Heart right ventricle (tissue), 16 donors: ENCODE measurements at regions not wholly inside any gene's neighbourhood (a gene's known extent, or its start where the extent isn't known, plus 50 kb on each side); places are given as distances from the start of the nearest gene placed in this dataset.

ENCODE experiments used
- ATAC-seq, 8 donors: fragments of 200-7000 bp; cut with Tn5 transposase; one replicate each; pipeline ENCODE4 v1.9.1; 2020; ENCODE audit warnings: mild to moderate bottlenecking in 8 of 8, moderate library complexity in 8 of 8, moderate number of reproducible peaks in 1 of 8
- DNase-seq, 2 donors: peaks; one replicate each; pipeline ENCODE4 v3.0.0-alpha.2; 2020
- H3K27ac ChIP-seq, 10 donors: fragments of 200-600 bp; sonication (generic) in 2 of 10; one replicate each; pipeline versions ENCODE4 v1.5.0 to v1.8.0; 2020 to 2022; ENCODE audit warnings: mild to moderate bottlenecking in 3 of 10
- H3K27me3 ChIP-seq, 7 donors: fragments of 200-600 bp; one replicate each; pipeline ENCODE4 v1.8.0; 2021 to 2022; ENCODE audit warnings: mild to moderate bottlenecking in 2 of 7
- H3K36me3 ChIP-seq, 9 donors: fragments of 200-600 bp; sonication (generic) in 1 of 9; one replicate each; pipeline versions ENCODE4 v1.5.0 to v1.8.0; 2020 to 2022; ENCODE audit warnings: mild to moderate bottlenecking in 2 of 9
- H3K4me1 ChIP-seq, 9 donors: fragments of 200-600 bp; sonication (generic) in 1 of 9; one replicate each; pipeline versions ENCODE4 v1.5.0 to v1.8.0; 2020 to 2022; ENCODE audit warnings: mild to moderate bottlenecking in 4 of 9
- H3K4me3 ChIP-seq, 10 donors: fragments of 200-600 bp; sonication (generic) in 2 of 10; one replicate each; pipeline versions ENCODE4 v1.5.0 to v1.8.0; 2020 to 2022; ENCODE audit warnings: mild to moderate bottlenecking in 7 of 10, moderate library complexity in 2 of 10
- H3K9me3 ChIP-seq, 11 donors: fragments of 200-600 bp in 10 of 11; sonication (generic) in 2 of 11; one replicate each; pipeline versions ENCODE4 v1.5.0 to v1.8.0; 2013 to 2022; ENCODE audit warnings: mild to moderate bottlenecking in 2 of 11, control low read depth in 1 of 11, moderate library complexity in 1 of 11
- CTCF ChIP-seq, 9 donors: fragments of 200-600 bp; sonication (generic) in 2 of 9; IDR thresholded peaks; one replicate each; pipeline versions ENCODE4 v1.5.0 to v1.8.0; 2021 to 2022; ENCODE audit warnings: antibody characterized with exemption in 9 of 9, mild to moderate bottlenecking in 5 of 9, moderate library complexity in 1 of 9
- WGBS, 2 donors: extraction: QIAGEN DNeasy Blood & Tissue Kit; methylation state at CpG; one replicate each; pipeline ENCODE4 v1.1.7; 2013; ENCODE audit warnings: inconsistent platforms in 1 of 2; 5-methylcytosine and 5-hydroxymethylcytosine counted together
- intact Hi-C, 10 donors: fragments of 100-400 bp; cut with DNase I; formaldehyde crosslinking; loops; one replicate each; pipeline versions ENCODE4 v1.11.1 to v1.14.2; 2022
- donor health status: Arrhythmogenic right ventricular cardiomyopathy.
- donor health status: ischemic (EF 13 %, LVEDD 7.1; RV severe dilation, severe dysfunction).
- donor health status: healthy with polysubstance abuse.
- donor health status: DM: no; HTN: yes; CAD: no.
- donor health status: DM: no; HTN: no; CAD: no.
- donor health status: ischemic (EF 25% LVEDD 6.9; RV normal size, moderate dysfunction).
- donor health status: ischemic (EF 25% LVEDD 5.7; RV mildly dilated, moderate dysfunction).
- donor health status: healthy.
- donor health status: DM: yes; HTN: yes; CAD: no.
- donor health status: Ischemic cardiomyopathy.
- donor health status: ischemic (EF 35%, LVEDD 5.7; RV mildly dilated, moderate dysfunction).
- donor health status: nonischemic (EF 11% LVEDD 7.7; RV severe dilation, severe dysfunction).
- donor health status: DM: yes; HTN: yes; CAD: no.
- donor health status: PGD.
- donor health status: ischemic (EF 29% LVEDD 5.4; RV normal size, mild dysfunction).
- donor health status: nonischemic (EF 23%, LVEDD 6.1; RV moderate dilation, normal function).

- H3K27ac ChIP-seq = no peak overlapping the region
- H3K36me3 ChIP-seq = no peaks in the 10 kb centered on the region
- H3K4me1 ChIP-seq = peaks cover 0 to 5% (median 0%) of the 10 kb centered on the region in 9 donors
- H3K27me3 ChIP-seq = no peaks in the 10 kb centered on the region
- no peak for TF ChIP-seq CTCF (IDR thresholded peaks at IDR 0.05)
- ATAC-seq (no peak), DNase-seq (no peak)
- intact Hi-C loops = no loop called here
- 93 to 94% methylated on average over 6 of the region's 6 CpGs for WGBS, 2 donors
- H3K4me3 ChIP-seq = no peak overlapping the region
- H3K9me3 ChIP-seq = peaks cover 0 to 8% (median 0%) of the 10 kb centered on the region in 11 donors
Observed at GRCh38 chr6:170032197-170032596, 258.7 kb downstream of the DLL1 start.

DNA sequence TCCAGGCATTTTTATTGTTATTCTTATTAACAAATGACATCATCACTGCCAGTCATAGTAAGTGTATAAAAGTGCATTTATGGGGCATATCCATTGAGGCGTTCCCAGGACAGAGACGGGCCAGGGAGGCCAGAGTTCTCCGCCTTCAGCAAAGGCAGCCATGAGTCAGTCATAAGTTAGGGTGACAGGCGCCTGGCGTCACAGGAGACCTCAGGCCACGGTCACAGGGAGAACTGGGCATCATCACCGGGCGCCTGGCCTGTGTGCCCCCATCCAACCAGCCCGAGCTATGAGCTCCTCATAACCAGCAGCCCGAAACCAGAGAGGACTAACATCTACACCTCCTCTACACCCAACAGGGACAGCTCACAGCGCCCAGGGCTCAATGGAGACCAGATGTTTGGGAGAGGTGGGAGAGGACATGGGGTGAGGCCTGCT is 259.2 kb downstream of the DLL1 start:
- intact Hi-C loops = no loop called here
- 93 to 95% methylated on average over 11 of the region's 11 CpGs for WGBS, 2 donors
- DNase-seq = no peak

DNA sequence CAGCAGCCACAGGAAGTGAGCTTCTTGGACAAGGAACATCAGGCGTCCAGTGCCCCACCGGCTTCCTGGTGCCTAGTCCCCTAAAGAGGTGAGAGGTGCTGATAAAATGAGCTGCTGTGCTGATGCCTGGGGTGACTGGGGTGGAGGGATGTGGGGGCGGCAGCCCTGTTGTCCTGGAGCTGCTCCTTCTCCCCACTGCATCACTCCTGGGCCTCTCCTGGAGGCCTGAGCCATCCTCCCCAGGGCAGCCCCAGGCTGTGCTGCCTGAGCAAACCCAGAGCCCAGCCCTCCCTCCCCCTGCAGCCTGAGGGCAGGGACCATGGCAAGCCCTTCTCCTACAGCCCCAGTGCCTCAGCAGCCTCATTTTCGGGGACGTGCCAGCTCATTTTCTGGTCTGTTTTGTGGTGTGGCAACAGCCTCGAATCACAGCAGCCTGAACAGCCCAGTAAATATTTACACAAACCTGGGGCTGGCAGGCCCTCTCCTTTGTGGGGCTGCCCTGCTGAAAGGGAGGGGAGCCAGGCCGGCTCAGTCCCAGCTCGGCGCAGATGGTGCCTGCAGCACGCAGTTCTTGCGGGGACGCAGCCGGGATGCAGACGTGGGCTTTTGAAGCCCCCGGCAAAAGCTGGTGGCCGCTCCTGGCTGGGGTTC is 259.9 kb downstream of the DLL1 start:
- Histone ChIP-seq H3K4me1 (no peaks in the 10 kb centered on the region), H3K9me3 (peaks cover 0 to 5% (median 0%) of the 10 kb centered on the region in 11 donors), H3K27me3 (no peaks in the 10 kb centered on the region), H3K4me3 (no peak overlapping the region), H3K36me3 (no peaks in the 10 kb centered on the region), H3K27ac (no peak overlapping the region)
- 88 to 91% methylated on average over 16 of the region's 16 CpGs for WGBS, 2 donors
- ATAC-seq (no peak), DNase-seq (no peak)
- TF ChIP-seq CTCF (IDR thresholded peaks at IDR 0.05) = no peak
- intact Hi-C loops = no loop called here

More for the DNA sequence above, 259.2 kb downstream of the DLL1 start:
- no peaks in the 10 kb centered on the region for H3K27me3 ChIP-seq
- H3K9me3 ChIP-seq = peaks cover 0 to 8% (median 0%) of the 10 kb centered on the region in 11 donors
- peaks cover 0 to 4% (median 0%) of the 10 kb centered on the region in 9 donors for H3K4me1 ChIP-seq
- H3K27ac ChIP-seq = no peak overlapping the region
- no peak for ATAC-seq
- H3K36me3 ChIP-seq = no peaks in the 10 kb centered on the region
- no peak for TF ChIP-seq CTCF (IDR thresholded peaks at IDR 0.05)
- H3K4me3 ChIP-seq = no peak overlapping the region

DNA sequence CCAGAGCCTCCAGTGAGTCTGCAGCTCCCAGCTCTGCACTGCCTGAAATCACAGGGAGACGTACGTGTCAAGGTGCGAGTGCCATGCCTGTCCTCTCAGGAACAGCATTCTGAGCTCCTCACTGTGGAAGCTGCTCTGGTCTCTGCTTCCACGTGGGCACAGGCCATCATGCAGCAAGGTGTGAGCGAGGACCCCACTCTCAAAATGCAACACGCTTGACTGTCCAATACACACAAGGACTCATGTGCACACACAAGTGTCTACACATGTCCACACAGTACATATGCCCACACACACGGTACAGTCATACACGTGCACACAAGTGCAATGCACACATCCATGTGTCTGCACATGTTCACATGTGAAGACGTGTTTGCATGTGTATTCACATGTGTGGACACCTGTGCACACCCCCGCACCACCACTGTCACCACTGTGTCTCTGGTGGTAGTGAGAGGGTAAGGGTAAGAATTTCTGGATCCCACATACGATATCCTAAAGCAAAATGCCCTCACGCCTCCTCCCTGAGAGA is 260.5 kb downstream of the DLL1 start:
- Histone ChIP-seq H3K4me1 (no peaks in the 10 kb centered on the region), H3K9me3 (peaks cover 0 to 5% (median 0%) of the 10 kb centered on the region in 11 donors), H3K27me3 (no peaks in the 10 kb centered on the region), H3K4me3 (no peak overlapping the region), H3K27ac (no peak overlapping the region), H3K36me3 (no peaks in the 10 kb centered on the region)
- ATAC-seq (no peak), DNase-seq (no peak)
- no peak for TF ChIP-seq CTCF (IDR thresholded peaks at IDR 0.05)
- intact Hi-C loops = no loop called here
- 88% methylated on average over 12 of the region's 12 CpGs for whole genome bisulfite sequencing, 2 donors
